Transverse colon (tissue), 3 donors: ENCODE measurements at regions not wholly inside any gene's neighbourhood (a gene's known extent, or its start where the extent isn't known, plus 50 kb on each side); places are given as distances from the start of the nearest gene placed in this dataset.

Source experiments
- POLR2A ChIP-seq: fragments of 450-650 bp; IDR thresholded peaks from one replicate; pipeline ENCODE4 v1.6.1; 2016; ENCODE audit warnings: antibody characterized with exemption, mild to moderate bottlenecking, moderate library complexity
- TF ChIP-seq, protein P1 (sequence below), 5 experiments: fragments of 200-600 bp in 3 of 5; fragments of 450-650 bp in 2 of 5; sonication (generic) in 3 of 5; IDR thresholded peaks; 1 replicate in 2 of 5; 2 replicates in 3 of 5; pipeline ENCODE4 v1.5.1; 2016 to 2017; ENCODE audit warnings: antibody characterized with exemption in 5 of 5, inconsistent platforms in 3 of 5, mild to moderate bottlenecking in 2 of 5, moderate library complexity in 1 of 5

DNA sequence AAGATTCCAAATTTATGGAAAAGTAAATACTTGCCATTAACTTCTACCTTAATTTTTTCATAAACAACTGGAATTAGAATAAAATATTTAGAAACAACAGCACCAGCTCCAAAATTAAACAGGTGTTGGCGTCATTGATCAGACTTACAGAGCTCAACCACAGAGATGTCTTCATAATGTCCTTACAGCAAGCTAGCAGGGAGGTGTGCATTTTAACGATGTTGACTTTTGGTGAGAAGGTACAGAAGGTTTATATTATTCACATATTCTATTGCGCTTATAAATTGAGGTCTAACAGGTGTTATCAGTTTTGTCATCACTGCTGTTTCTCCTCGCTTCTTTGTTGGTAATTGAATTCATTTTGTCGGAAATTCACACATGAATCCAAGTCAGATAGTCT, 226.2 kb upstream of the CA10 start:
- TF ChIP-seq, protein P1, sequence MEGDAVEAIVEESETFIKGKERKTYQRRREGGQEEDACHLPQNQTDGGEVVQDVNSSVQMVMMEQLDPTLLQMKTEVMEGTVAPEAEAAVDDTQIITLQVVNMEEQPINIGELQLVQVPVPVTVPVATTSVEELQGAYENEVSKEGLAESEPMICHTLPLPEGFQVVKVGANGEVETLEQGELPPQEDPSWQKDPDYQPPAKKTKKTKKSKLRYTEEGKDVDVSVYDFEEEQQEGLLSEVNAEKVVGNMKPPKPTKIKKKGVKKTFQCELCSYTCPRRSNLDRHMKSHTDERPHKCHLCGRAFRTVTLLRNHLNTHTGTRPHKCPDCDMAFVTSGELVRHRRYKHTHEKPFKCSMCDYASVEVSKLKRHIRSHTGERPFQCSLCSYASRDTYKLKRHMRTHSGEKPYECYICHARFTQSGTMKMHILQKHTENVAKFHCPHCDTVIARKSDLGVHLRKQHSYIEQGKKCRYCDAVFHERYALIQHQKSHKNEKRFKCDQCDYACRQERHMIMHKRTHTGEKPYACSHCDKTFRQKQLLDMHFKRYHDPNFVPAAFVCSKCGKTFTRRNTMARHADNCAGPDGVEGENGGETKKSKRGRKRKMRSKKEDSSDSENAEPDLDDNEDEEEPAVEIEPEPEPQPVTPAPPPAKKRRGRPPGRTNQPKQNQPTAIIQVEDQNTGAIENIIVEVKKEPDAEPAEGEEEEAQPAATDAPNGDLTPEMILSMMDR (IDR thresholded peaks at IDR 0.05): no peak
- no peak for TF ChIP-seq POLR2A
